ENCODE measurements at regions not wholly inside any gene's neighbourhood (a gene's known extent, or its start where the extent isn't known, plus 50 kb on each side); places are given as distances from the start of the nearest gene placed in this dataset.

- DNase-seq, result no peak
These were observed 52.8 kb upstream of the LYPLAL1 start for GRCh38 chr1:219120624-219121544.

GRCh38 chr1:219121679-219122078, 52.0 kb upstream of the LYPLAL1 start:
- no peak for DNase-seq

GRCh38 chr1:219123036-219123435, 50.6 kb upstream of the LYPLAL1 start:
- no peak for DNase-seq

All from DMS79 (cell line).